ENCODE measurements at regions not wholly inside any gene's neighbourhood (a gene's known extent, or its start where the extent isn't known, plus 50 kb on each side); places are given as distances from the start of the nearest gene placed in this dataset.
"Not testable (repeated sequence)": the region's sequence is repeated elsewhere in the genome, so short reads cannot be mapped to it uniquely, and the experiment has no call there.

DNA sequence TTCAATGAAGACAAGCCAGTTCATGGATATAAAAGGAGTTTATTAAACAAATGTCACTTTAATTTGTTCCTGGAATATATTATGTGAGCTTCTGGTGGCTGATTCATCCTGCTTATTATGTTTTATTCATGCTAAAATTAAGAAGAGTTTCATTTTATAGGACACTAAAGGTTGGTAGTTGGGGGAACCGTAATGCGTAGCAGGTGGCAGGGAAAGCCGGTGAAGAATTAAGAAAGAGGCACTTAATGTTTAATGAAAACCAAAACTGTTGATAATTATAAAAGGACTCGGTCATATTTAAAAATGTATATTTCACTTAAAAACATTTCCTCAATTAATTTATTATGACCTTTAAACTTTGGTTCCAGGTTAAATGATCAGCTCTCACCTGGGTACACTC, 94.3 kb downstream of the XKR3 start:
- H3K9me3 ChIP-seq = not testable (repeated sequence)

DNA sequence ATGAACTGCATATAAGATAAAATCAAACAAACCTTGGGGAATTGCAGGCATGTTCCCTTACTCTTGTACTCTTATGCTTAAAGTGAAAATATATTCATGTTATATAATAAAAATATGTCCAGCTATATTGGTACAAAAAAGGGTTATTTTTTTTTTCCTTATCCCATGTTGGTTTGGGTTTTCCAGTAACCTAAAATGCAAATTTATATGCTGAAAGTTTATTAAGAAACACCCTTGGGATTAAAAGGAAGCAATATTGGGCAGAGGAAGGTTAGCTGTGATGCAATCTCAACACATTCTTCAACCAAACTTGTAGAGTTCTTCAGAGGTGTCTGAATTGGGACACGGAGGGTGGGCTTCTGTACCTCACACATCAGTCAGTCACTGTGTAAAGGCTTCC, 97.7 kb downstream of the XKR3 start:
- H3K36me3 ChIP-seq, H3K9ac ChIP-seq, H3K4me2 ChIP-seq, H3K27me3 ChIP-seq, H4K20me1 ChIP-seq, H3K4me3 ChIP-seq, H3K9me3 ChIP-seq, H3K27ac ChIP-seq: not testable (repeated sequence)
- H3K4me1 ChIP-seq = peaks cover 19% of the 10 kb centered on the region

More for the DNA sequence above, 94.3 kb downstream of the XKR3 start:
- not testable (repeated sequence) for H3K36me3 ChIP-seq, H4K20me1 ChIP-seq, H3K4me3 ChIP-seq, H3K9ac ChIP-seq, H3K27me3 ChIP-seq, H3K4me2 ChIP-seq, H3K27ac ChIP-seq, H3K4me1 ChIP-seq

DNA sequence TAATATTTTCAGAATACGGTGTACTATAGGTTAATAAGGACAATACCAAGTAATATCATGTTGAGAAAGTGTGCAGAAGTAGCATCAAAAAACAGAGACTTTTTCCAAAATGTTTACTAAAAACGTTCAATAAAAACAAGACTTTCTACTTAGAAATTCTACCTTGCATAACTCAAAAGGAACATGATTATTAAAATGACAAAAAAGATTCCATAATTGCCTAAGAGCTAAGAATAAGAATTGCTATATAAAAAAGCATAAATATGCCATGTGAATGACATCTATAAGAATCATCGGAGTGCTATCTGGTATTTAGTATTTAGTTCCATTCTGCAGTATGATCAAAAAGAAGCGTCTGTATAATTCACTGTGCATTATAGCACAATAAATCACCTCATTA, 102.0 kb downstream of the XKR3 start:
- not testable (repeated sequence) for H4K20me1 ChIP-seq, H3K36me3 ChIP-seq, H3K9me3 ChIP-seq, H3K27me3 ChIP-seq, H3K4me3 ChIP-seq, H3K9ac ChIP-seq, H3K27ac ChIP-seq
- Histone ChIP-seq H3K4me2 (peak overlapping the region; percentile 71), H3K4me1 (peaks cover 31% of the 10 kb centered on the region)

DNA sequence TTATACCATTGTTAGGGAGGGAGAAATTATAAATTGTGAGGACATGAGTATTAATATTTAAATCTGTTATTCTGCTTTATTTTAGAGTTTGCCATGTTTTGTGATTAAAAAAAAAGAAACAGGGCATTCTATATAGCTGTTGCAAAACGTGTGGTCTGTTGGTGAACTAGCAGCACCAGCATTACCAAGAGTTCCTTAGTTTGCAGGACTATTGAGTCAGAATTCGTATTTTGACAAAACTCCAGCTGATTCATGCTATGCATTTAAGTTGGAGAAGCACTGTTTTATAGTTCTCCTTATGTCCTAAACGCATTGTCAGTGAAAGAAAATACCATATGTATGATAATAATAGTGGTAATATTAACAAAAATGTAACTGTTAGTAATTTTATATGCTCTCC, 102.6 kb downstream of the XKR3 start:
- H3K9me3 ChIP-seq, H3K4me3 ChIP-seq, H3K9ac ChIP-seq, H3K27me3 ChIP-seq, H4K20me1 ChIP-seq, H3K36me3 ChIP-seq, H3K27ac ChIP-seq: not testable (repeated sequence)
- Histone ChIP-seq H3K4me1 (peaks cover 31% of the 10 kb centered on the region), H3K4me2 (peak overlapping the region; percentile 71)

DNA sequence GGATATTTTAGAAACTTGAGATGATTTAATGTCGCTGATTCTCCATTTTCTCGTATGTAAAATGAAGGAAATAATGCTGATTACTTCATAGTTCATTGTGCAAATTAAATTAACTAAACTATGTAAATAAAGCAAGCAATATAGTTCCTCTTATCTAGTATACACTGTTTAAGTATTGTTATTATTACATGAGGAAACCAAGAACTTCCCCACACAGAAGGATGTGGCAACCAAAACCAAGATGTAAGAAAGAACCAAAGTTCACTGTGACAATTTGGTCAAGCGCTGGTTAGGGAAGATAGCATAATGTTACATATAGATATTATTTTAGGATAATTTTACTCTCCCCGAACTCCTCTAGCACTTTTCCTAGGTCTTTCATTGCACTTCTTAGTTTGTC, 103.2 kb downstream of the XKR3 start:
- peaks cover 31% of the 10 kb centered on the region for H3K4me1 ChIP-seq
- H3K9ac ChIP-seq = no peak overlapping the region
- no peak overlapping the region for H3K27ac ChIP-seq
- H3K4me2 ChIP-seq = peak overlapping the region; percentile 71
- no peaks in the 10 kb centered on the region for H3K36me3 ChIP-seq
- H3K9me3 ChIP-seq = peaks cover 8% of the 10 kb centered on the region
- TF ChIP-seq Cebpa-rat (IDR thresholded peaks at IDR 0.05) = no peak
- H3K4me3 ChIP-seq = no peak overlapping the region
- H3K27me3 ChIP-seq = no peaks in the 10 kb centered on the region
- no peaks in the 10 kb centered on the region for H4K20me1 ChIP-seq

DNA sequence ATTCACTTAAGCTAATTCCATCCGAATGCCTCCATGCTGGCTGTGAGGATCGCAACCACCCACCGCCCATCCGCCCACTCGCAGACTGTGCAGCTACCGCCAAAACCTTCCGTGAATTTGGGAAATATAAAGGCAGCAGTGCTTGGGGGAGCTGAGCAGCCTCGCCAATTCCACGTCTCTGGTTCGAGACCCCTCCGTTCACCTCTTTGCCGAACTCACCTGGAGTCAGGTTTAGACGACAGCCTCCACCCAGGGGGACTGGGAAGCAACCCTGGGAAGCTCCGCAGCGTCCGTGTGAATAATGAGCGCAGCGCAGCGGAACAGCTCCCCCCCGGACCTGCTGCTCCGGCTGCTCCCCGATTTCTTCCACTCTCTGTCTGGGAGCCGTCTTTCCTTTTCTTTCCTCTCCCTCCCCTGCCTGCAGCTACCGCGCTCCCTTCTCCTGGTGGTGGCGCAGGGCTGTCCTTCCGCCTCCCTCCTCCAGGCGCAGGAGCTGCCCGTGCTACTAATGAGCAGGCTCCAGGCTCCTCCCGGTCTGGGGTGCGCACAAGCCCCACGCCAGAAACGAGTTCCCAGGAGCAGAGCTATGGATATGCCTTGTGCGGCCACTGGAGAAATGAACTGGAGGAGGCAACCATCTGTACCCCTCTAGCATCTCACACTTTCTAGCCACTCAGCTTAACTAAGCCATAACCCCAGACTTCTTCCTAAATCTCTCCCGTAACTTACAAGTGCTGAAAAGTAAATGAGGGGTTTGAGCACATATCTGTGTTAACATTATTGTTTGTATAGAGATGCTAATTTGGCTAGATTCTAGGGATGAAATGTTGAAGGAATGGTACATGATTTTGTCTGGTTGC, 107.3 kb downstream of the XKR3 start:
- Histone ChIP-seq H3K36me3 (no peaks in the 10 kb centered on the region), H3K4me3 (no peak overlapping the region), H3K27me3 (no peaks in the 10 kb centered on the region), H3K4me2 (no peak overlapping the region), H4K20me1 (no peaks in the 10 kb centered on the region), H3K4me1 (peaks cover 17% of the 10 kb centered on the region), H3K9me3 (peaks cover 8% of the 10 kb centered on the region), H3K27ac (no peak overlapping the region), H3K9ac (no peak overlapping the region)
- no peak for TF ChIP-seq Cebpa-rat (IDR thresholded peaks at IDR 0.05)

DNA sequence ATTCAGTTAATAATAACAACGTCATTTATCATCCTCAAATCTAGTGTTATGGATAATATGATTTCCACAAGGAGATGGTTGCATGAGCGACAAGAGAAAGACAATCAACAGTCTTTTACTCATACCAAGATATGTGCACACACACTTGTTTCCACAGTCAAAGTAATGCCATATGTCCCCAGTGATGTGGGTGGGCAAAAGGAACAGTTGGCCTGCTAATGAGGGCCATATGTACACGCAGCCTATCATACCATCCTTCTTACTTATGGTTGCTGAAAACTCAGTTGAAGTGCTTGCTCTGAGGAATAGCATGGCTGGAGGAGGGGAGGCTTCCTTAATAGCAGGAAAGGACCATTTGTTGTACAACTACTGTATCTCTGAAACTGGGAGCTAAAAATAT, 110.6 kb downstream of the XKR3 start:
- not testable (repeated sequence) for H3K27ac ChIP-seq, H3K27me3 ChIP-seq, H3K4me2 ChIP-seq, H3K4me1 ChIP-seq, H4K20me1 ChIP-seq, H3K9me3 ChIP-seq, H3K36me3 ChIP-seq, H3K9ac ChIP-seq, H3K4me3 ChIP-seq

DNA sequence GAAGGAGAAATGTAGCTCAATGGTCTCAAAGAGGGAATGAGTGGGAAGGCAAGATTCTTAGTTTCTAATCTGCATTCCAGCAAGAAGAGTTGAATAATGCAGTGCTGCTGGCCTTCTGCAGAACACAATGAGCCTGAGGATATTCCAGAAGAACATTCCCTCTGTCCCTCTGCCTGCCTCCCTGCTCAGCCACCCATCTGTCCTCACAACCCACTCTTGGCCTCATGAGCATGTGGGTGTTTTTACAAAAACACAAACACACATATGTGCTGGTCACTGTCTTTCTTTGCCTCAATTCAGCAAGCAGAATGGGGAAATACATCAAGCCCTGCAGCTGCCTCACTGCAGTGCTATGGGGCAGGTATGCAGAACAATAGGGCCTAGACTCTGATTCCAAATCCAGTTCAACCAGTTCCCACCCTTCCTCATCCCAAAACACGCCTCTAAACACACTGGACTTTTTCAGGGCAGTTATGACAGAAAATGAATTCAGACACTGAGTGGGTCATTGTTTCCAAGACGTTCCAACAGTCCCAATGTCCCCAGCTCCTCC, 109.8 kb upstream of the CCT8L2 start:
- H3K4me3 ChIP-seq, H4K20me1 ChIP-seq, H3K27me3 ChIP-seq, H3K4me2 ChIP-seq, H3K9me3 ChIP-seq, H3K9ac ChIP-seq, H3K36me3 ChIP-seq, H3K27ac ChIP-seq: not testable (repeated sequence)
- H3K4me1 ChIP-seq = peaks cover 21% of the 10 kb centered on the region

DNA sequence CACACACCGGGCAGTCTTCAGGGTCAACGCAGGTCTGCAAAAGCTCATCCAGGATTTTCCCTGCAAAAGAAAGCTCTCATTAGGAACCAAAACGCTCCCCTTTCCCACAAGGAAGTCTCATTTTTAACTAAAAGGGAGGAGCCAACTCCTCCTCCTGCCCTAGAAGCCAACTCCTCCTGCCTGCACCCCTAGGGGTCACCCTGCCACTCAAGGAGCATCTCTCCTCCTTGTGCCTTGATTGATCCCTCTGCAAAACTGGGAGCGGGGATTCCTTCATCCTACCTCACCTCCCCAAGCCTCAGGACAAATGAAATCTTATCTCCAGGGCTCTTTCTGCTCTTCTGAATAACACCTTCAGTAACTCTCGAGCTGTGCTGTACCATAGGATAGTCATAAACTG, 107.8 kb upstream of the CCT8L2 start:
- not testable (repeated sequence) for H3K27me3 ChIP-seq, H3K36me3 ChIP-seq, H3K4me3 ChIP-seq, H3K9ac ChIP-seq, H3K9me3 ChIP-seq, H4K20me1 ChIP-seq
- peak overlapping the region; percentile 75 for H3K4me2 ChIP-seq
- H3K27ac ChIP-seq = 0 out of 2 replicates have a peak overlapping the region, but pooled peaks have one; percentile 67
- peaks cover 21% of the 10 kb centered on the region for H3K4me1 ChIP-seq

DNA sequence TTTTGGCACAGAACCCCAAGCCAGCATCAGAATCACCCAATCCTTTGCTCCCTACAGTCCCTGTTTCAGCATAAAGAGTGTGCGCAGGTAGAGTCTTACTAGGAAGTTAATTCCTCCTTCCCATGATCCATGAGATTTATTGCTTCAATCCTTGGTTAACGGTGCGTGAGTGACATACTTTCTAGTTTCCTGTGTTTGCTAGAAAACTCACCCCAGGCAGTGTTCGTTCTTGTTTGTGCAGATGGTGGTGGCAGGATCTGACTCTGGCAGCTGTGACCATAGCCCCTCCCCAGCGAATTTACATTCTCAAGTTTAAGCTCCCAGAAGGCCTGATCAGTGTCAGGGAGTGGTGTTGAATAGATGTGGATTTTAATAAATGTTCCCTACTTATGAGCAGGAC, 106.7 kb upstream of the CCT8L2 start:
- Histone ChIP-seq H3K36me3 (no peaks in the 10 kb centered on the region), H3K9ac (no peak overlapping the region), H3K4me1 (peaks cover 21% of the 10 kb centered on the region), H3K27ac (peak overlapping the region; percentile 67; the same call in 1 of the 2 replicates), H3K4me3 (no peak overlapping the region), H4K20me1 (no peaks in the 10 kb centered on the region), H3K4me2 (peak overlapping the region; percentile 75), H3K9me3 (no peaks in the 10 kb centered on the region), H3K27me3 (no peaks in the 10 kb centered on the region)
- TF ChIP-seq Cebpa-rat (IDR thresholded peaks at IDR 0.05) = no peak

DNA sequence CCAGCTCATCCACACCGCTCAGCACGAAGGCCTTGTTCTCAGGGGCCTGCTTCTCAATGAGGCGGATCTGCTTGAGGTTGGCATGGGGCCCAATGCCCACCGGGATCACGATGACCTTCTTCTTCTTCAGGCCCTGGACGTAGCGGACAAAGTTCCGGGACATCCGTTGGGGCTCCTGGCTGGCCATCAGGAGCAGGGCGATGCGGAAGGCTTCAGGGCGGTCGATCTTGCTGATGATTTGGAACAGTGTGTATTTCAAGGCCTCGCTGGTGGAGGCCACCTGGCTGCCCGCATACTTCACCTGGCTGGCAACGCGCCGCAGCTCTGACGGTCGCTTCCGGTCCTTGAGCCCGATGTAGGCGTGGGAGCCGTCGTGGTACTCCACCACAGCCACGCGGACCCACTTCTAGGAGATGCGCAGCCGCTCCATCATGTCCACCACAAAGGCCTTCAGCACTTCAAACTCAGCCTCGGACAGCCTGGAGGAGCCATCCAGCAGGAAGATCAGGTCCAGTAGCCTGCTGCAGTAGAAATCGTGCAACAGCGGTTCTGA, 105.0 kb upstream of the CCT8L2 start:
- peaks cover 21% of the 10 kb centered on the region for H3K4me1 ChIP-seq
- not testable (repeated sequence) for H3K27me3 ChIP-seq, H4K20me1 ChIP-seq, H3K27ac ChIP-seq, H3K9me3 ChIP-seq, H3K36me3 ChIP-seq, H3K4me3 ChIP-seq, H3K9ac ChIP-seq, H3K4me2 ChIP-seq

DNA sequence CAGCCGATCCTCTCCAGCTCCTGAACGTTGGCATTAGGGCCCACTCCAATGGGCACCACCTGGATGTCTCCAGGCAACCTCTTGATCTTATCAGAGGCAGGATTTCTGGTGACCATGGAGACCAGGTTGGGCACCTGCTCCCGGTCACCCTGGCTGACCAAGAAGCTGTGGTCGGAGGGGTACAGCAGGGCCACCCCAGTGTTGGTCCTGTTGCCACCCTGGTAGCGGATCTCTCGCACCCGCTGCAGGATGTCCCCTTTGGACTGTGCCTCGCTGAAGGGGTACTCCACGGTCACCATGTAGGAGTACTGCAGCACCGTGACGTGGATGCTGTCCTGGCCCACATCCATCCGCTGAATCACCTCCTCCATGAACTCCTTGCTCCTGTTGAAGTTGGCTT, 104.3 kb upstream of the CCT8L2 start:
- not testable (repeated sequence) for H3K4me3 ChIP-seq, H3K27me3 ChIP-seq, H4K20me1 ChIP-seq, H3K9me3 ChIP-seq, H3K4me2 ChIP-seq, H3K27ac ChIP-seq, H3K36me3 ChIP-seq, H3K9ac ChIP-seq
- peaks cover 21% of the 10 kb centered on the region for H3K4me1 ChIP-seq
